ENCODE measurements at regions not wholly inside any gene's neighbourhood (a gene's known extent, or its start where the extent isn't known, plus 50 kb on each side); places are given as distances from the start of the nearest gene placed in this dataset.

GRCh38 chr1:14094611-14095400, 394.8 kb downstream of the PRDM2 start:
- DNase-seq (peak in 1 of 2 donors; percentile 4), ATAC-seq (no peak)
- H3K4me3 Mint-ChIP-seq: no peak overlapping the region
- Histone ChIP-seq H3K27me3 (ENCODE audit: control insufficient read depth, insufficient read depth, low read length) (peaks cover 2% of the 10 kb centered on the region), H3K36me3 (ENCODE audit: control insufficient read depth, insufficient read depth, low read length) (no peaks in the 10 kb centered on the region), H3K9me3 (ENCODE audit: control insufficient read depth, insufficient read depth, low read length) (no peaks in the 10 kb centered on the region), H3K4me3 (ENCODE audit: low read length) (no peak overlapping the region), H3K27ac (ENCODE audit: low read length) (no peak overlapping the region), H3K4me1 (ENCODE audit: control insufficient read depth, insufficient read depth, low read length) (no peaks in the 10 kb centered on the region)
- intact Hi-C loops (cut with micrococcal nuclease): no loop called here
- H3K9me3 Mint-ChIP-seq: peaks cover 0 to 7% of the 10 kb centered on the region in 2 donors
- H3K4me1 Mint-ChIP-seq: no peaks in the 10 kb centered on the region
- H3K27ac Mint-ChIP-seq: no peak overlapping the region
- H3K27me3 Mint-ChIP-seq (ENCODE audit: low read depth in 2 of 2): peaks cover 20 to 51% of the 10 kb centered on the region in 2 donors
- TF ChIP-seq CTCF (IDR thresholded peaks at IDR 0.05): no peak
- WGBS (ENCODE audit: insufficient coverage): 60% methylated on average over 3 of the region's 4 CpGs
- H3K36me3 Mint-ChIP-seq: peaks cover 5% of the 10 kb centered on the region

DNA sequence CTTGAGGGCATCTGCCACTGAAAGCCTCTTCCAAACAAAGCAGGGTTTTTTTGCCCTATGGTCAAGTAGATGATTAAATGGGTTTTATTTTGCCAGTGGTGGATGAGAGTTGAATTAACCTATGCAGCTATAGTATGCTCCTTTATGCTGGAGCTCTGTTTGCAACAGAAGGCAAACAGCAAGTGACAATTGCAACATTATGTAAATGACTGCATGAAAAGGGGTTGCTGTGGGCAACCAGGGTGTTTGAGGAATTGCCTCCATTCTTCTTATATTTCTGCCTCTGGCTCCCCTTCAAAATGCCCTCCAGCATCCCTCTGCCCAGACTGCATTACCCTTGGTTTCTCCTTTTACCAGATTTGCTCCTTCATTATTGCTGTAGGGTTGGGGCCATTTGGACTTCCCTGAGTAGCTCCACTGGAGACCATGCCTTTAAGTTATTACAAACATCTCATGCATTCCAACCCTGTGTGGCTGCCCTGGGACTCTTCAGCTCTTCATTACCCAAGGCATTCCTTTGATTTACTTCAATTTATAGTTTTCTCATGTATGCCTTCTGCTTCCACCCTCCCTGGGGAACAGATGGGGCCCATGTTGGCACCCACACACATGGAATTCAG, 398.4 kb downstream of the PRDM2 start:
- Histone ChIP-seq H3K4me3 (ENCODE audit: low read length) (no peak overlapping the region), H3K27me3 (ENCODE audit: control insufficient read depth, insufficient read depth, low read length) (no peaks in the 10 kb centered on the region), H3K4me1 (ENCODE audit: control insufficient read depth, insufficient read depth, low read length) (no peaks in the 10 kb centered on the region), H3K9me3 (ENCODE audit: control insufficient read depth, insufficient read depth, low read length) (no peaks in the 10 kb centered on the region), H3K36me3 (ENCODE audit: control insufficient read depth, insufficient read depth, low read length) (no peaks in the 10 kb centered on the region), H3K27ac (ENCODE audit: low read length) (no peak overlapping the region)
- intact Hi-C loops (cut with micrococcal nuclease): no loop called here
- Mint-ChIP-seq H3K4me3 (no peak overlapping the region), H3K27ac (no peak overlapping the region), H3K4me1 (no peaks in the 10 kb centered on the region), H3K9me3 (no peaks in the 10 kb centered on the region), H3K36me3 (no peaks in the 10 kb centered on the region), H3K27me3 (ENCODE audit: low read depth in 2 of 2) (peaks cover 16 to 51% of the 10 kb centered on the region in 2 donors)
- no peak for DNase-seq
- no peak for ATAC-seq
- TF ChIP-seq CTCF (IDR thresholded peaks at IDR 0.05): no peak

GRCh38 chr1:14100444-14100843, 400.5 kb downstream of the PRDM2 start:
- no peaks in the 10 kb centered on the region for H3K9me3 Mint-ChIP-seq
- Histone ChIP-seq H3K27ac (ENCODE audit: low read length) (no peak overlapping the region), H3K9me3 (ENCODE audit: control insufficient read depth, insufficient read depth, low read length) (no peaks in the 10 kb centered on the region), H3K4me1 (ENCODE audit: control insufficient read depth, insufficient read depth, low read length) (no peaks in the 10 kb centered on the region), H3K27me3 (ENCODE audit: control insufficient read depth, insufficient read depth, low read length) (no peaks in the 10 kb centered on the region), H3K4me3 (ENCODE audit: low read length) (no peak overlapping the region), H3K36me3 (ENCODE audit: control insufficient read depth, insufficient read depth, low read length) (no peaks in the 10 kb centered on the region)
- no peaks in the 10 kb centered on the region for H3K4me1 Mint-ChIP-seq
- H3K27ac Mint-ChIP-seq: no peak overlapping the region
- no peak overlapping the region for H3K4me3 Mint-ChIP-seq
- no peak for TF ChIP-seq CTCF (IDR thresholded peaks at IDR 0.05)
- intact Hi-C loops (cut with micrococcal nuclease): no loop called here
- WGBS (ENCODE audit: insufficient coverage): 100% methylated on average over 1 of the region's 1 CpG
- DNase-seq (no peak), ATAC-seq (no peak)
- peaks cover 16 to 44% of the 10 kb centered on the region in 2 donors for H3K27me3 Mint-ChIP-seq (ENCODE audit: low read depth in 2 of 2)
- no peaks in the 10 kb centered on the region for H3K36me3 Mint-ChIP-seq
